Hematopoietic multipotent progenitor cell treated with erythropoietin and hydrocortisone succinate and interleukin-3 and kit ligand, for 4 days (in vitro differentiated cells): ENCODE measurements at regions not wholly inside any gene's neighbourhood (a gene's known extent, or its start where the extent isn't known, plus 50 kb on each side); places are given as distances from the start of the nearest gene placed in this dataset.
"Not testable (repeated sequence)": the region's sequence is repeated elsewhere in the genome, so short reads cannot be mapped to it uniquely, and the experiment has no call there.

ENCODE experiments used
- DNase-seq: peaks from one replicate; pipeline ENCODE4 v3.0.0-alpha.2; 2015

DNA sequence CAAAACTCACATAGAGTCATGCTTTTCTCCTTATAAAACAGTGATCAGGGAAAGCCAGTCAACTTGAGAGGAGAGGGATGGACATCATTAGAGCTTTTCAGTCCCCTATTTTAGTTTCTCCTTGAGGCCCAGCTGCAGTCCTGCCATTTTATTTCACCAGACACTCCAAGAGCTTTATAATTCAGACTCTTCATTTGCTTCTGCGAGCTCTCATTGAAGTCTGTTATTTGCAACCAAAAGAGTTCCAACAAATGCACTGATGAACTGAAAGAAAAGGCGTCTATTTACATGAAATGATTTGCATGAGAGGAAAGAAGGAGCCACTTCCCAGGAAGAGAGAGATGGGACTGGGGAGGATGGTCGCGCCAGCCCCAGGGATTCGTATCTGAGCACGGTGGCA is 86.8 kb downstream of the NDUFA12 start:
- no peak for DNase-seq

DNA sequence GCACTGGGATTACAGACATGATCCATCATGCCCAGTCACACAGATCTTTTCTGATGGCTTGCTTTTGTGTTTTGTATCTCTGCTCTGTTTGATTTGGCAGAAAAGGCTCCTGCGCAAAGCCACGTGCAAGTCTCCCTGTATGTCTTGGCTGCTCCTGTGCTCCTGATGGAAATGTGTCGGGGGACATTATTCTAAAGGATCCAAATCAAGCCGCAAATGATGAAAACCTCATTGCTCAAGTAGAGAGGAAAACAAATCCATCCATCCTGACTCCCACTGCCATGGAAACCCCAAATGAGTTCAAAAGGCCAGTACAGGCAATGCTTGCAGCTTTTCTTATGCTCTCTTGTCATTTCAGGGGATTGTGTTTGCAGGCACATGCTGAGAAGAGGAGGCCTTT is 93.8 kb downstream of the NDUFA12 start:
- DNase-seq, result no peak

DNA sequence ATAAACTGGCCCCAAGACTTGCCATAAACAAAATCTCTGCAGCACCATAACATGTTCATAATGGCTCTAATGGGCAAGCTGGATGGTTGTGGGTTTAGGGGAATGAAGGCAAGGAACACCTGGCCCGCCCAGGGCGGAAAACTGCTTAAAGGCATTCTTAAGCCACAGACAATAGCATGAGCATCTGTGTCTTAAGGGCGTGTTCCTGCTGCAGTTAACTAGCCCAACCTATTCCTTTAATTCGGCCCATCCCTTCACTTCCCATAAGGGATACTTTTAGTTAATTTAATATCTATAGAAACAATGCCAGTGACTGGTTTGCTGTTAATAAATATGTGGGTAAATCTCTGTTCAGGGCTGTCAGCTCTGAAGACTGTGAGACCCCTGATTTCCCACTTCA is 97.7 kb downstream of the NDUFA12 start:
- DNase-seq, result not testable (repeated sequence)

GRCh38 chr12:94900496-94900895 is 103.0 kb downstream of the NDUFA12 start:
- peak; percentile 13 for DNase-seq

GRCh38 chr12:94898388-94898787 is 105.1 kb downstream of the NDUFA12 start:
- peak; percentile 13 for DNase-seq

DNA sequence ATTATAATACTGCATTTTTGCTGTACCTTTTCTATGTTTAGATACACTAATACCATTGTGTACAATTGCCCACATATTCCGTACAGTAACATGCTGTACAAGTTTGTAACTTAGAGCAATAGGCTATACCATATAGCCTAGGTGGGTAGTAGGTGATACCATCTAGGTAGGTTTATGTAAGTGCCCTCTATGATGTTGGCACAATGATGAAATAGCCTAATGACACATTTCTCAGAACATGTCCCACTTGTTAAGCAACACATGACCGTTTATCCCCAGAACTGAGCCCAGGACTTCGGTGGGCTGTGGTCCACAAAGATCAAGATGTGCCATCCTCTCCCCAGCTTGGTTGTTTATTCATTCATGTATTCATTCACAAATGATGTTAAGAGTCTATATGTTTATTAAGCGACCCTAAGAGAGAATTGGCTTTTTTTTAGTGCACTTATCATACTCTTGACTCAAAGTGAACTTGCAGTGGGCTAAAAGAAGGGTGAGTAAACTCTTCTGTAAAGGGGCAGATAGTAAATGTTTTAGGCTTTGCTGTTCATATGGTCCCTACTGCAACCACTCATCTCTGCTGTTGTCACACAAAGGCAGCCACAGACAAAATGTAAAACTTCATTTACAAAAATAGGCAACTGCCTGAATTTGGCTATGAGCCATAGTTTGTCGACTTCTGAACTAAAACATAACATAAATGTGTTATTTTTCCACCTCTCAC is 110.8 kb downstream of the NDUFA12 start:
- peak; percentile 23 for DNase-seq

DNA sequence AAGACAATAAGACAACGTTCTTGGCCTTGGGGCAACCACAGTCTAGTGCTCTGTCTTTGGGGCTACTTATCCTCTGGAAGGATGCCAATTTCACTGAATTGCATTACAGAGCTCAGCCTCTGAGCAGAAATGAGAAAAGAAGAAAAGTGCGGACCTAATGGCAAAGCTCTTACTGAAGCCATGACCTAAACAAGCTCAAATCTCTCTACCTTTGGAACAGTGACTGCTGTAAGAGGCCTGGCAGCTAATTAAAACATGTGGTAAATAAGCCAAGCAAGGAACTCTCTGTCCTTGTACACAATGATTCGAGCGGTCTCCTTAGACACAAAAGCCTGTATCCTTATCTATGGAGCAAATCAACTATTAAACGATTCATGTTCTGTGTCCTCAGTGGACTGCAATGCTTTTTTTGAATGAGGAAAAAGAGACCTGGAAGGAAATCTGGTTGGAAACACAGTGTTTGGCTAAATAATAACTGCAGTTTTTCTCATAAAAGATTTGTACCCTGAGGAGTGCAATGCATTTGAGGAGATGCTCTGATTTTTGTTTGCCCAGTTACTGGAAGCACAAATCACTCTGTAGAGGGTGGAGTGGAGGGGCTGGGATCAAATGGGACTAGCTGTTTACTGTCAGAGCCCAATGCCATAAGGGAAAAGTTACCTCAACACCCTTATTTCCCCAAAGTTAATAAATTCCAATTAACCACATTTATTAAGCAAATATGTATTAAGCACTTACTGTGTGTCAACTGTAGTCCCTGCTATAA is 113.9 kb downstream of the NDUFA12 start:
- peak; percentile 27 for DNase-seq

DNA sequence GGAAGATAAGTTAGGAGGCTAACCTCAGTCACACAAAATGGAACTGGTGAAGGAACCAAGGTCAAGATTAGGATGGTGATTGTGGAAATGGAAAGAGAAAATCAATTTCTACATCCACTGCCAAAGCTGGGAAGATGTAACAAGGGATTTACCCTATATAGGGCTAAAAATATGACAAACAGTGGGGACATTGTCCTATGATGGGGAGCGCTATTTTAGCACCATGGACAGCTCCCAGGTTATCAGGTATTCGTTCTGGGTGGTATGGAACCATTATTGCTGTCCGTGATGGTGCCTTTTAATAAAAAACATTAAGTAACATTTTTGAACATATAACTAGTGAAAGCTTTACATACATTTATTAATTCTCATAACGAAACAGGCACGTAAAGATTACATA is 124.0 kb downstream of the NDUFA12 start:
- peak; percentile 52 for DNase-seq

DNA sequence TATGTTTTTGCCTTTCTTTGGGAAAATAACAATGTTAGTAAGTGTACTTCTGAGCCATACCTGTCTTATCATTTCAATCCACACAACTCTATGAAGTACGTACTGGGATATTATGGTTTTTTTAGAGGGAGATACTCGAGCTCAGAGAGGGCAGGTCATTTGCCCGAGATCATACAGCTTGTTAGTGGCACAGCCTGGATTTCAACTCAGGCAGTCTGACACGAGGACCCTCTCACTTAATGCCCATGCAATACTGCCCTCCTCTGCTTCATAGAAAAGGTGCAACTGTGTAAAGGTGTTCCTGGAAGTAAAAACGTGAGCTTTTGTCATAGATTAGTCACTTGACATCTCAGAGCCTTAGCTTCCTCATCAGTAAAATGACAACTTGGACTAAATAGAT is 128.0 kb downstream of the NDUFA12 start:
- DNase-seq, result peak; percentile 60

GRCh38 chr12:94874518-94875302 is 128.8 kb downstream of the NDUFA12 start:
- DNase-seq, result no peak

GRCh38 chr12:94873734-94874517 is 129.6 kb downstream of the NDUFA12 start:
- no peak for DNase-seq

- DNase-seq, result peak; percentile 55
Measured at GRCh38 chr12:94872971-94873733, 130.3 kb downstream of the NDUFA12 start.

GRCh38 chr12:94872671-94872970 is 130.9 kb downstream of the NDUFA12 start:
- DNase-seq, result peak; percentile 30

GRCh38 chr12:94872007-94872653 is 131.4 kb downstream of the NDUFA12 start:
- no peak for DNase-seq

DNA sequence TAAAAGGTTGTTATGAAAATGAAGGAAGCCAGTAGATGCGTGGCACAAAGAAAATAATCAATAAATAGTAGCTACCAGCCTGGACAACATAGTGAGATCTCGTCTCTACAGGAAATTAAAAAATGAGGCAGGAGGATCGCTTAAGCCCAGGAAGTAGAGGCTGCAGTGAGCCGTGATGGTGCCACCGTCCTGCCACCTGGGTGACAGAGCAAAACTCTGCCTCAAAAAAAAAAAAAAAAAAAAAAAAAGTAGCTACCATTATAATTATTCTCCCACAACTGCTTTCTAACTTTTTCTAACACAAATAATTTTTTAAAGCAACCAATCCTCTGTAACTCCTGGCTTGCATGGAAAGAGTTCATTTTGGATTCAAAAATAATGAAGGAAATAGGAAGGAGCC is 133.0 kb downstream of the NDUFA12 start:
- DNase-seq, result no peak

DNA sequence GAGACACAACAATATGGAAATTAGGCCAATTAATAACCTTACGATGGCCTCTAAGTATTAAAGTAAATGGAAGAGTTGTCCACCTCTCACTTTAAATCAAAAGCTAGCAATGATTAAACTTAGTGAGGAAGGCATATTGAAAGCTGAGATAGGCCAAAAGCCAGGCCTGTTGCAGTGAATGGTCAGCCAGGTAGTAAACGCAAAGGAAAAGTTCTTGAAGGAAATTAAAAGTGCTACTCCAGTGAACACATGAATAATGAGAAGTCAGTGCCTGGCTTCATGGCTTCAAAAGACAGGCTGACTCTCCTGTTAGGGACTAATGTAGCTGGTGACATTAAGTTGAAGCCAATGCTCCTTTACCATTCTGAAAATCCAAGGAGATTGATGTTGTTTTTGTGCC is 135.3 kb downstream of the NDUFA12 start:
- DNase-seq, result no peak

- peak; percentile 23 for DNase-seq
Measured at GRCh38 chr12:94867066-94867855, 136.2 kb downstream of the NDUFA12 start.

DNA sequence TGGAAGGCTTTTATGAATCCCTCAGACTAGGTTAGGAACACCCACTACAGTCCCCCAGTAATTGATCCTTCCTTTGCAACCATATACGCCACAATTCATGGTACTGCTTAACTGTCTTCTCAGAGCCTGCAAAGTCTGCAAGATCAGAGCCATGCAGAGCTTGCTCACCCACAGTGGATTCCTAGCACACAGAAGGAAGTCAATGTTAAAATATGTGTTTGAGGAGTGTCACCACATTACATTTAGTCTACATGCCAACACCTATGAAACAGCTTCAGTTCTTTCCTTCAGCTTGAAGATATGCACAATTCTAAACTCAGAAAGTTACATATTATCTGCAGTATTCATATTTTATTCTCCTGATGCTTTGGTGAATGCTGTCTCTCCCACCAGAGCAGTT is 138.5 kb downstream of the NDUFA12 start:
- DNase-seq, result no peak

- no peak for DNase-seq
Measured at GRCh38 chr12:94863321-94864035, 140.0 kb downstream of the NDUFA12 start.

- DNase-seq, result no peak
Measured at GRCh38 chr12:94862421-94862820, 141.1 kb downstream of the NDUFA12 start.
